ENCODE measurements at regions not wholly inside any gene's neighbourhood (a gene's known extent, or its start where the extent isn't known, plus 50 kb on each side); places are given as distances from the start of the nearest gene placed in this dataset.
"Not testable (repeated sequence)": the region's sequence is repeated elsewhere in the genome, so short reads cannot be mapped to it uniquely, and the experiment has no call there.

DNA sequence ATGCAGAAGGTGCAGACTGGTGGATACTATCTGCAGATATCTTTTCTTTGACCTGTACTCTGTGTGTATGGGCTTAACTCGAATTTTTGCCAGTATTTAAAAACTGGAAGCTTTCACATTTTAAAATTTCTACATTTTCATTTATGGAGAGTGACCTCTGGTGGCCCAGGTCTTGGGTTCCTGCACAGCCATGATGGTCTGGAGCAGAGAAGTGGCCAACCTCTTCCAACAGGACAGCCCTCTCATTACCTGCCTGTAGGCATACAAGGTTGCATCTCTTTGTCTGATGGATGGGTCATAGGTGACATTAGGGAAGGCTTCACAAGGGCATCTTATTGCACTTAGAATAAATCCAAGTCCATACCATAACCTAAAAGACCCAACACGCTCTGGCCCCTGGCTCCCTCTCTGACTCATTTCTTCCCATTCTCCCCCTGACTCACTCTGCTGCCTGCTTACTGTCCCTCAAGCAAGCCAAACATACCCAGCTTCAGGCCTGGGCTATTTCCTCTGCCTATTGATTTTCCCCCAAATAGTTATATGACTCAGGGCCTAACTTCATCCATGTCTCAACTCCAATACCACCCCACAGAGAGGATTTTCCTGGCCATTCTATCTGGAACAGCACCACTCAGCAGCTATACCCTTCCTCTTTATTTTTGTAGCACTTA, 113.3 kb upstream of the SLC1A3 start:
- Histone ChIP-seq H3K27ac (ENCODE audit: low read depth) (no peak overlapping the region), H3K4me3 (ENCODE audit: low read depth, low read length) (no peak overlapping the region), H3K4me1 (ENCODE audit: insufficient read depth) (peaks cover 2% of the 10 kb centered on the region), H3K36me3 (ENCODE audit: insufficient read depth) (no peaks in the 10 kb centered on the region)
- 82% methylated on average over 2 of the region's 2 CpGs for WGBS
- DNase-seq (ENCODE audit: extremely low spot score): no peak

DNA sequence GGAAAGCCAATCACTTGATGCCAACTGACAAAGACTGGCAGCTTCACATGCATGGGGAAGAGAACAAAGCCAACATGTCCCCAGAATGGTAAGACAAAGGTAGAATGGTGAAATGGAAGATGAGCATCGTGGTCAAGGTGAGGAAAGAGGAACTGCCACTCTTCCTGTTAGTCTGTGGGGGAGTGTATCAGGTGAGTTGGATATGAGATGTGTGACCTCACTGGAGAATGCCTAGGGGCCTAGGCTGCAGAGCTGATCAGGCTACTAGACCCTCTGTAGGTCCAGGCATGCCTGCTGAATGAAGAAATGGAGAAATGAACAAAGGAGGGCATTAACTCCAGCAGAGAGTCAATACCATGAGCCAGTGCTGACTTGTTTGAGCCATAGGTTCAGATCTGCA, 112.4 kb upstream of the SLC1A3 start:
- 82% methylated on average over 1 of the region's 1 CpG for WGBS
- H3K36me3 ChIP-seq (ENCODE audit: insufficient read depth): no peaks in the 10 kb centered on the region
- H3K4me3 ChIP-seq (ENCODE audit: low read depth, low read length): no peak overlapping the region
- H3K27ac ChIP-seq (ENCODE audit: low read depth): no peak overlapping the region
- H3K4me1 ChIP-seq (ENCODE audit: insufficient read depth): peaks cover 2% of the 10 kb centered on the region
- DNase-seq (ENCODE audit: extremely low spot score): no peak

DNA sequence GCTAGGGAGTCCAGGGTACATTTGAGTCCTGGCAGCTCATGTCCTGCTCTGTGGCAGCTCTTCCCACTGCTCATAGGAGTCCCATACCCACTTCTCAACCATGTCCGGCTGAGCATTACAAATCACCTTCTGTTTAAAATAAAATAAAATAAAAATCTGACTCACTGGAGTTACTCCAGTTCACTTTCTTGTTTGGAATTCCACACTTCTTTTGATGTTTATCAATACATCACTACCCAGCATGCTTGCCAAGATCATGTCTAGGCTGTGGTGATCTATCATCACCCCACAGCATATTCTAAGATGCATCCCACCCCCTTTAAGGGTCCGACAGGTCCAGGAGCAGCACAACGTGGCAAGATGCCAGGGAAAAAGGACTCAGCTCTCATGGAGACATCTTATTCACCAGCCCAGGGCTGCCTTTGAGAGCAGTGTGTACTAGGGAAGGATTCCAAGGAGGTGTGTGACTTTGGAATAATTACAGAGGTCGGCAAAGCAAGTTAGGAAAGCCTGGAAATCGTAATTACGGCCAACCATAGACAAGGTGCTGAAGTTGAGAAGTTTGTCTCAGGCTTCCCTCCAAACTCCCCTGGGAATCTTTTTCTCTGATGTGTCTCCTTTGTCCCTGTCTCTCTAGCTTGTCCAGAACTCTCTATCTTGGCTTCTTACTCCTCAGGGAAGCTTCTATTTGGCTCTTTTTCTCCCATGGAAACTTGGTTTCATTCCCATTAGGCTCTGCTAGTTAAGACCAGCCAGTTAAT, 111.4 kb upstream of the SLC1A3 start:
- peaks cover 2% of the 10 kb centered on the region for H3K4me1 ChIP-seq (ENCODE audit: insufficient read depth)
- 27% methylated on average over 6 of the region's 6 CpGs for WGBS
- DNase-seq (ENCODE audit: extremely low spot score): no peak
- no peaks in the 10 kb centered on the region for H3K36me3 ChIP-seq (ENCODE audit: insufficient read depth)
- no peak overlapping the region for H3K4me3 ChIP-seq (ENCODE audit: low read depth, low read length)
- H3K27ac ChIP-seq (ENCODE audit: low read depth): no peak overlapping the region

DNA sequence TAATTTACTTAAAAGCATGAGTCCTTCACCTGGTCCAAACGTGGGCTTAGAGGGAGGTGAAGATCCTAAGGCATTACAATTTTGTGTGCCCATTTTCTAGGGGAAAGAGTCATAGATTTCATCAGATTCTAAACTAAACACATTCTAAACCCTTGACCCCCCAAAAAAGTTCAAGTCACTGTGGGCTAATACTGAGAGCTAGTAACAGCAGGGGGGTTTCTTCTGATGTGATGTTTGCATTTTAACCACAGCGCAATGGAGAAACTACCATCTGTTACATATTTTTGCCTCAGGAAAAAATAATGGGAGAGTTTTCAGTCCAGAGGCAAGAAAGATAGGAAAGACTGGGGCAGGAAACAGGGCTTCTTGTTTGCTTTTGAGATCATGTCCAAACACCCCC, 110.8 kb upstream of the SLC1A3 start:
- H3K4me1 ChIP-seq (ENCODE audit: insufficient read depth): peaks cover 2% of the 10 kb centered on the region
- WGBS: 55% methylated on average over 2 of the region's 2 CpGs
- no peak overlapping the region for H3K27ac ChIP-seq (ENCODE audit: low read depth)
- no peaks in the 10 kb centered on the region for H3K36me3 ChIP-seq (ENCODE audit: insufficient read depth)
- no peak for DNase-seq (ENCODE audit: extremely low spot score)
- no peak overlapping the region for H3K4me3 ChIP-seq (ENCODE audit: low read depth, low read length)

DNA sequence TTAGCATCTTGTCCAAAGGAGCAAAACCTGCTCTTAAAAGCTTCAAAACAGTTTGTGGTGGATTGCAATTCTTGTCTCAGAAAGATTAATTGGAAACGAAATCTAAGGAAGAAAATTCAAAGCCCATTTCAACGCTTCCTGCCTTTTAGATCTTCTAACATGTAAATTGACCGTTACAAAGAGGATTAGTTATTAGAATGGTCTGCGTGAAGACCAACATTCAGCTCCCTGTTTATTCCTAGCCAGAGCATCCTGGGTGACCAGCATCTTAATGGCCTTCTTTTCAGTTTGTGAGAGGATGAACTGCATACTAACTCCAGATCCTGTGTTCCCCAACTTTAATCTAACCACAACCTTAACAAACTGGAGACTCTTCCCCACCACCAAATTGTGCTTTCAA, 109.9 kb upstream of the SLC1A3 start:
- Histone ChIP-seq H3K36me3 (ENCODE audit: insufficient read depth) (no peaks in the 10 kb centered on the region), H3K27ac (ENCODE audit: low read depth) (no peak overlapping the region), H3K4me1 (ENCODE audit: insufficient read depth) (peaks cover 2% of the 10 kb centered on the region), H3K4me3 (ENCODE audit: low read depth, low read length) (no peak overlapping the region)
- 75% methylated on average over 4 of the region's 4 CpGs for WGBS
- DNase-seq (ENCODE audit: extremely low spot score): no peak

DNA sequence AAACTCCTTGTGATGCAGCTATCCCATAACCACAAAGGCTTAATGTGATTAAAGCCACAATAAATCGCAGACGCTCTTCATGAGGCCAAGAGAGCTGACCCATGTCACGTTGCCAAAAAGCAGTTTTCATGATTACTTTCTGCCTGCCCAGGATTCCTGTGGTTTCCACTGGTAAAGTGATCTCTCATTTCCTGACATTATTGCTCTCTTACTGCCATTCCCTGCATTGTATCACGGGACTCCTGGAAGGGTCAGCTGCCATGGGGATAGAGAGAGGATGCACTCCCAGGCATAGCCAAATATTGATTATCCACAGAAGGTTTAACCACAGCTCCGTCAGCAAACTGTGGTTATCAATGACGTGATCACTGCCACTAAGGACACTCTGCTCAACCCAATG, 103.8 kb upstream of the SLC1A3 start:
- Histone ChIP-seq H3K4me1 (ENCODE audit: insufficient read depth) (no peaks in the 10 kb centered on the region), H3K27ac (ENCODE audit: low read depth) (no peak overlapping the region), H3K36me3 (ENCODE audit: insufficient read depth) (no peaks in the 10 kb centered on the region), H3K4me3 (ENCODE audit: low read depth, low read length) (no peak overlapping the region)
- 41% methylated on average over 6 of the region's 6 CpGs for WGBS
- no peak for DNase-seq (ENCODE audit: extremely low spot score)

DNA sequence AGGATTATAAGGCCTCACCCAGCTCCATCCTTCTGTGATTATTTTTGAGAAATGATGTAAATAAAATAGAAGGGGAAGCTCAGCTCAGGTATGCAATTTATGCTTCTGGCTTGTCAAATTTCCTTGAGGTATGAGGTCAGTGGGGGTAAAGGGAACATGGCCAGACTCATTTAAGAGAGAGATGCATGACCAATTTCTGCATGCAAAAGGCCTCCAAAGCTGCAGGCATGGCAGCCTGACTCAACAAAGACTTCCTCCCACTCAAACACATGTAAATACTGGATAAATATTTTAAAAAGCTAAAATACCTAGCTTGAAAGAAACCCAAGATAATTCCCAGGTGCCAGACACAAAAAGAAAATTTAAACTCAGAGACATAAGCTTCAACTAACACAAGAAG, 101.4 kb upstream of the SLC1A3 start:
- DNase-seq (ENCODE audit: extremely low spot score): no peak
- no peak overlapping the region for H3K27ac ChIP-seq (ENCODE audit: low read depth)
- H3K4me1 ChIP-seq (ENCODE audit: insufficient read depth): no peaks in the 10 kb centered on the region
- no peaks in the 10 kb centered on the region for H3K36me3 ChIP-seq (ENCODE audit: insufficient read depth)
- no peak overlapping the region for H3K4me3 ChIP-seq (ENCODE audit: low read depth, low read length)

DNA sequence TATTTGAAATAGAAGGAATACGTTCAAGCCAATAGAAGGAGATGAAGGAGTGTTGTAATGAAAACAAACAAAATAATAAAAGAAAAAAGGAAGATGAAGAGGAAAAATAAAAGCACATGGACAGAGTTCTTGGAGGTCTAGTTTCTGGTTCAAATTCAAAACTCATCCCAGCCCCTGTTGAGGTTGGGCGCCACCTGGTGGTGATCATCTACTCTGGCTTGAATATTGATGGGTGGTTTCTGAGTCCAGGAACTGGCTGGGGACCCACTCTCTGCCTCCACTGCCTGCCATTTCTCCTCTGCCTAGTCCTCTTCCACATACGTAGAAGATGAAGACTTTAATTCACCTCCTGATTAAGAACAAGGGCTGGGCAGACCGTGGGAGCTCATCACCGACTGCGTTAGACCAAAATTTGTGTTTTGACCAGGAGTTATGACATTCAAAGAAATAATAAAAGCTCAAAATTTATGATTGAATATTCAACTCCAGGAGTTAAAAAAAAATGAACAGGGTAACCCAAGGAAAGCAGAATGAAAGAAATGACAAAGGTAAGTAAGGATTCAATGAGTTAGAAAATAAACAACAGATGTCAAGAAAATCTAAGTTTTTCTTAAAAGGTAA, 99.0 kb upstream of the SLC1A3 start:
- H3K27ac ChIP-seq (ENCODE audit: low read depth): no peak overlapping the region
- no peak overlapping the region for H3K4me3 ChIP-seq (ENCODE audit: low read depth, low read length)
- no peaks in the 10 kb centered on the region for H3K36me3 ChIP-seq (ENCODE audit: insufficient read depth)
- no peaks in the 10 kb centered on the region for H3K4me1 ChIP-seq (ENCODE audit: insufficient read depth)
- no peak for DNase-seq (ENCODE audit: extremely low spot score)
- 48% methylated on average over 6 of the region's 6 CpGs for WGBS

DNA sequence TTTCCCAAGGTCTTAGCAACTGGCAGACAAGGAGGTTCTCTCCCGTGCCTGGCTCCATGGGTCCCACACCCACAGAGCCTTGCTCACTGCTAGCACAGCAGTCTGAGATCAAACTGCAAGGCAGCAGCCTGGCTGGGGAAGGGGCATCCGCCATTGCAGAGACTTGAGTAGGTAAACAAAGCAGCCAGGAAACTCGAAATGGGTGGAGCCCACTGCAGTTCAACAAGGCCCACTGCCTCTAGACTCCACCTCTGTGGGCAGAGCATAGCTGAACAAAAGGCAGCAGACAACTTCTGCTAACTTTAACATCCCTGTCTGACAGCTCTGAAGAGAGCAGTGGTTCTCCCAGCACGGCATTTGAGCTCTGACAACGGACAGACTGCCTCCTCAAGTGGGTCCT, 98.1 kb upstream of the SLC1A3 start:
- not testable (repeated sequence) for H3K4me3 ChIP-seq (ENCODE audit: low read depth, low read length); H3K4me1 ChIP-seq (ENCODE audit: insufficient read depth); H3K36me3 ChIP-seq (ENCODE audit: insufficient read depth); DNase-seq (ENCODE audit: extremely low spot score); H3K27ac ChIP-seq (ENCODE audit: low read depth)
- 54% methylated on average over 5 of the region's 5 CpGs for WGBS

DNA sequence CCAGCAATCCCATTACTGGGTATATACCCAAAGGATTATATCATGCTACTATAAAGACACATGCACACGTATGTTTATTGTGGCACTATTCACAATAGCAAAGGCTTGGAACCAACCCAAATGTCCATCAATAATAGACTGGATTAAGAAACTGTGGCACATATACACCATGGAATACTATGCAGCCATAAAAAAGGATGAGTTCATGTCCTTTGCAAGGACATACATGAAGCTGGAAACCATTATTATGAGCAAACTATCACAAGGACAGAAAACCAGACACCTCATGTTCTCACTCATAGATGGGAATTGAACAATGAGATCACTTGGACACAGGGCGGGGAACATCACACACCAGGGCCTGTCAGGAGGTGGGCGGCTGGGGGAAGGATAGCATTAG, 92.8 kb upstream of the SLC1A3 start:
- WGBS: 92% methylated on average over 3 of the region's 3 CpGs
- DNase-seq (ENCODE audit: extremely low spot score); H3K4me3 ChIP-seq (ENCODE audit: low read depth, low read length); H3K4me1 ChIP-seq (ENCODE audit: insufficient read depth); H3K27ac ChIP-seq (ENCODE audit: low read depth); H3K36me3 ChIP-seq (ENCODE audit: insufficient read depth): not testable (repeated sequence)

DNA sequence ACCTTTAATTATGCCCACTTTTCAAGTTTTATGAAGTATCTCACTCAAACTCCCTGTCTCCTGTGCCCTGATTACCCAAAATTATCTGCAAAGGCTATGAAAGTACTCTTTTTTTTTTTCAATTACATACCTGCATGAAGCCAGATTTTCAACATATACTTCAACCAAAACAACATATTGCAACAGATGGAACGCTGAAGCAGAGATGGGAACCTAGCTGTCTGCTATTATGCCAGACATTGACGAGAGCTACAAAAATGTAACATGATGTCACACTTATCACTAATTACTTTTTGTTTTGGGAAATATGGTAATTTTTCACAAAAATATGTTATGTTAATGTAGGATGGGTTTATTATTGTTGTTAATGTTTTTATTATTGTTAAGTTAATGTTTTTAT, 86.5 kb upstream of the SLC1A3 start:
- WGBS: 91% methylated on average over 2 of the region's 2 CpGs
- Histone ChIP-seq H3K36me3 (ENCODE audit: insufficient read depth) (no peaks in the 10 kb centered on the region), H3K4me3 (ENCODE audit: low read depth, low read length) (no peak overlapping the region), H3K4me1 (ENCODE audit: insufficient read depth) (no peaks in the 10 kb centered on the region), H3K27ac (ENCODE audit: low read depth) (no peak overlapping the region)
- no peak for DNase-seq (ENCODE audit: extremely low spot score)

DNA sequence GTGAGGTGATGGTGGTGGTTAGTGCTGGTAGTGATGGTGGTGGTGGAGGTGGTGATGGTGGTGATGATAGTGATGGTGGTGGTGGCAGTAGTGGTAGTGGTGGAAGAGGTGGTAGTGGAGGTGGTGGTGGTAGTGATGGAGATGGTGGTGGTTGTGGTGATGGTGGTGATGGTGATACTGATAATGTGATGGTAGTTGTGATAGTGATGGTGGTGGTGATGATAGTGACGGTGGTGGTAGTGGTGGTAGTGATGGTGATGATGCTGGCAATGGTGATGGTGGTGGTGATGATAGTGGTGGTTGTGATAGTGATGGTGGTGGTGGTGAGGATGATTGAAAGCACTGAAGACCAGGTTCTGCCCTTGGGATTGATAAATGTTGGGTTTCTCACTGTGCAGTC, 85.2 kb upstream of the SLC1A3 start:
- no peak overlapping the region for H3K27ac ChIP-seq (ENCODE audit: low read depth)
- no peaks in the 10 kb centered on the region for H3K4me1 ChIP-seq (ENCODE audit: insufficient read depth)
- WGBS: 97% methylated on average over 1 of the region's 1 CpG
- no peaks in the 10 kb centered on the region for H3K36me3 ChIP-seq (ENCODE audit: insufficient read depth)
- DNase-seq (ENCODE audit: extremely low spot score): no peak
- no peak overlapping the region for H3K4me3 ChIP-seq (ENCODE audit: low read depth, low read length)

DNA sequence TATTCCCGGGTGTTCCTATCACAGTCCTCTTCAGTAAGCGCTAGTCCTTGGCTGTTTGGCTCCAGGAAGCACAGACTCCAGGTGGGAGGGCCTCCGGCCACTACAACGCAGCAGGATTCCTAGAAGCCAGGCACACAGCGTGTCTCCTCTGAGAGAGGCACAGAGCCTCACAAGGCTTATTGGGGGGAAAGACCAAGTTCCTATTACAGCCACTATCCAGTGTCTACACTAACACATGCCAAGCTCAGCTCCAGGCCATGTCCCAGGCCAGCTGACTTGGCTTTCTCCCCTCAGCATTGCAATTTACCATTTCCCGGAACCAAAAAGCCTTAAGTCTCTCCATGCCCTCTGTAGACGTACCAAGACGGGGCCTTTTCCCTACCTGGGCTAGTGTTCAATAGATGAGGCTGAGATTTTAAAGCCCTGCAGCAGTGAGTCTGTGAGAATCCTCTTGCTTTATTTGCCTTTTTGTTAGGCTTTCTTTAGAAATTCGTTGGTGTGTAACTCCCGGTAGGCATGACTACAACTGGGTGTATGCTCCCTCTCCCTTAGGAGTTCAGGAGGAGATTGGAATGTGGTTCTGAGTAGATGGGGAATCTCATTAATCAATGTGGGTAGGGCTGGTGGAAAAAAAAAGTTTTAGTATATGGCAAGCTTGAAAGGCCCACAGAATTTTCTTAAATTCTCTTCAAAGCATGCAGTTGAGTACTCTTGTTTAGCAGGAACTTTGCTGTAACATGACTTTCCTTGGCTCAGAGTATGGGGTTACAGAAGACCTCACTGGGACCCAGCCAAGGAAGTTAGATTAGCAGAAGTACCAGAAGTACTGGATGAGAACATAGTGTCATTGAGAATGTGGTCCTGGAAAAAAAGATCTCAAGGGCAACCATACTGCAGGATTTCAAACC, 84.3 kb upstream of the SLC1A3 start:
- Histone ChIP-seq H3K36me3 (ENCODE audit: insufficient read depth) (no peaks in the 10 kb centered on the region), H3K4me1 (ENCODE audit: insufficient read depth) (no peaks in the 10 kb centered on the region), H3K4me3 (ENCODE audit: low read depth, low read length) (no peak overlapping the region), H3K27ac (ENCODE audit: low read depth) (no peak overlapping the region)
- DNase-seq (ENCODE audit: extremely low spot score): no peak
- 85% methylated on average over 10 of the region's 10 CpGs for WGBS
